ENCODE measurements at regions not wholly inside any gene's neighbourhood (a gene's known extent, or its start where the extent isn't known, plus 50 kb on each side); places are given as distances from the start of the nearest gene placed in this dataset.

DNA sequence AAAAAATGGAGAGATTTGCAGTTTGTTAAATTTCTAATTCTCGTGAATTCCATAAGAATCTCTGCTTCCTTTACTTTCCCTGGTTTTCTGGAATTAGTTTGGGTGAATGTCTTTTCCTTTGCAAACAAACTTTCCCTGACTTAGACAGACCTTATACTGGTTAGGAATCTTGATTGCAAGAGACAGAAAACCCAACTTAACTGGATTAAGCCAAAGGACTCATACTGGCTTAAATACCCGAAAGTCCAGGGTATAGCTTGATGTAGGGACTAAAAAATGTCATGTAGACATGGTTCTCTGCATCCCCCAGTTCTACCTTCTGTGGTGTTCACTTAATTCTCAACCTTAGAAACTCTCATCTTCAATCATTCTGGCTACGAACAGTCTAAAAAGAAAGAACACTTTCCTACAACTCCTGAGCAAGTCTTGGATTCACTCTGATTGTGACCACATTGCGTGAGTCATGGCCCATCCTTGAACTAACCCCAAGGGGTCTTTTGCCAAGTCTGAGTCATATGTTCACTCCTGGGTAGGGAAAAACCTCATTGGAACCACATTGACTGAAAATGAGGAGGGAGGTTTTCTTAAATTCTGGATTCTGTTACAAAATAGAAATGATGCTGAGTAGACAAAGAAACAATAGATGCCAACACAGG is 136.0 kb upstream of the DAZL start:
- BruUV-seq (replicated peaks) = no TSS peak

DNA sequence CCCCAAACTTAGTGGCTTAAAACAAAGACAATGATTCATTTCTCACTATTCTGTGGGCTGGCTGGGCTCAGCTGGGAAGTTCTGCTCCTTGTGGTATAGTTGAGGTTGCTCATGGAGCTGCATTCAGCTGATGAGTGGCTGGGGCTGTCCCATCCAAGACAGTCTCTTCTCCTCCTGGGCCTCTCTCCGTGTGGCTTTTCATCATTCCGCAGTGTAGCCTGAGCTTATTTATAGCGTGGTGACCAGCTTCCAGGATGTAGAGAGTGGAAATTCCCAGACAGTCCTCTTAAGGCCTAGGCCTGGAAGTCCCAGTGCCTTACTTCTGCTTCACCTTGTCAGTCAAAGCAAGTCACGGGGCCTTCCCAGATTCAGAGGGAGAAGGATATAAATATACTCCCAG is 136.7 kb upstream of the DAZL start:
- TF ChIP-seq, protein P1, sequence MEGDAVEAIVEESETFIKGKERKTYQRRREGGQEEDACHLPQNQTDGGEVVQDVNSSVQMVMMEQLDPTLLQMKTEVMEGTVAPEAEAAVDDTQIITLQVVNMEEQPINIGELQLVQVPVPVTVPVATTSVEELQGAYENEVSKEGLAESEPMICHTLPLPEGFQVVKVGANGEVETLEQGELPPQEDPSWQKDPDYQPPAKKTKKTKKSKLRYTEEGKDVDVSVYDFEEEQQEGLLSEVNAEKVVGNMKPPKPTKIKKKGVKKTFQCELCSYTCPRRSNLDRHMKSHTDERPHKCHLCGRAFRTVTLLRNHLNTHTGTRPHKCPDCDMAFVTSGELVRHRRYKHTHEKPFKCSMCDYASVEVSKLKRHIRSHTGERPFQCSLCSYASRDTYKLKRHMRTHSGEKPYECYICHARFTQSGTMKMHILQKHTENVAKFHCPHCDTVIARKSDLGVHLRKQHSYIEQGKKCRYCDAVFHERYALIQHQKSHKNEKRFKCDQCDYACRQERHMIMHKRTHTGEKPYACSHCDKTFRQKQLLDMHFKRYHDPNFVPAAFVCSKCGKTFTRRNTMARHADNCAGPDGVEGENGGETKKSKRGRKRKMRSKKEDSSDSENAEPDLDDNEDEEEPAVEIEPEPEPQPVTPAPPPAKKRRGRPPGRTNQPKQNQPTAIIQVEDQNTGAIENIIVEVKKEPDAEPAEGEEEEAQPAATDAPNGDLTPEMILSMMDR (IDR thresholded peaks at IDR 0.05) = no peak
- TF ChIP-seq, protein P2, sequence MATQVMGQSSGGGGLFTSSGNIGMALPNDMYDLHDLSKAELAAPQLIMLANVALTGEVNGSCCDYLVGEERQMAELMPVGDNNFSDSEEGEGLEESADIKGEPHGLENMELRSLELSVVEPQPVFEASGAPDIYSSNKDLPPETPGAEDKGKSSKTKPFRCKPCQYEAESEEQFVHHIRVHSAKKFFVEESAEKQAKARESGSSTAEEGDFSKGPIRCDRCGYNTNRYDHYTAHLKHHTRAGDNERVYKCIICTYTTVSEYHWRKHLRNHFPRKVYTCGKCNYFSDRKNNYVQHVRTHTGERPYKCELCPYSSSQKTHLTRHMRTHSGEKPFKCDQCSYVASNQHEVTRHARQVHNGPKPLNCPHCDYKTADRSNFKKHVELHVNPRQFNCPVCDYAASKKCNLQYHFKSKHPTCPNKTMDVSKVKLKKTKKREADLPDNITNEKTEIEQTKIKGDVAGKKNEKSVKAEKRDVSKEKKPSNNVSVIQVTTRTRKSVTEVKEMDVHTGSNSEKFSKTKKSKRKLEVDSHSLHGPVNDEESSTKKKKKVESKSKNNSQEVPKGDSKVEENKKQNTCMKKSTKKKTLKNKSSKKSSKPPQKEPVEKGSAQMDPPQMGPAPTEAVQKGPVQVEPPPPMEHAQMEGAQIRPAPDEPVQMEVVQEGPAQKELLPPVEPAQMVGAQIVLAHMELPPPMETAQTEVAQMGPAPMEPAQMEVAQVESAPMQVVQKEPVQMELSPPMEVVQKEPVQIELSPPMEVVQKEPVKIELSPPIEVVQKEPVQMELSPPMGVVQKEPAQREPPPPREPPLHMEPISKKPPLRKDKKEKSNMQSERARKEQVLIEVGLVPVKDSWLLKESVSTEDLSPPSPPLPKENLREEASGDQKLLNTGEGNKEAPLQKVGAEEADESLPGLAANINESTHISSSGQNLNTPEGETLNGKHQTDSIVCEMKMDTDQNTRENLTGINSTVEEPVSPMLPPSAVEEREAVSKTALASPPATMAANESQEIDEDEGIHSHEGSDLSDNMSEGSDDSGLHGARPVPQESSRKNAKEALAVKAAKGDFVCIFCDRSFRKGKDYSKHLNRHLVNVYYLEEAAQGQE (IDR thresholded peaks at IDR 0.05; ENCODE audit: insufficient read depth in 1 of 2, low read depth in 2 of 2, low read length in 1 of 2) = no peak
- TF ChIP-seq SIN3A (IDR thresholded peaks at IDR 0.05; ENCODE audit: borderline replicate concordance, insufficient read depth, low read depth, low read length) = no peak
- Histone ChIP-seq H3K4me1 (ENCODE audit: control insufficient read depth, insufficient read depth, low read length) (no peaks in the 10 kb centered on the region), H3K27me3 (ENCODE audit: control insufficient read depth, insufficient read depth, low read length) (no peaks in the 10 kb centered on the region), H3K9me3 (ENCODE audit: control insufficient read depth, insufficient read depth, low read depth, low read length) (no peaks in the 10 kb centered on the region), H3K36me3 (ENCODE audit: control insufficient read depth, insufficient read depth, low read length) (no peaks in the 10 kb centered on the region), H3K27ac (ENCODE audit: low read length) (no peak overlapping the region), H3K4me3 (ENCODE audit: low read depth in 2 of 2, low read length in 2 of 2) (no peak overlapping the region)
- ATAC-seq (no peak), DNase-seq (ENCODE audit: low read depth, low spot score) (no peak)
- ChIA-PET CTCF (no interaction called here), POLR2A (no interaction called here)
- intact Hi-C loops (cut with micrococcal nuclease; ENCODE audit: unreplicated experiment) = no loop called here
- in situ Hi-C loops (cut with HindIII; ENCODE audit: low pct_unique_long_range_greater_than_20kb, low sequenced_read_pairs) = no loop called here
- no TSS peak for BruUV-seq (replicated peaks)

More for the DNA sequence above, 136.0 kb upstream of the DAZL start:
- ATAC-seq = no peak
- H3K4me1 ChIP-seq (ENCODE audit: control insufficient read depth, insufficient read depth, low read length) = no peaks in the 10 kb centered on the region
- ChIA-PET CTCF (no interaction called here), POLR2A (no interaction called here)
- in situ Hi-C loops (cut with HindIII; ENCODE audit: low pct_unique_long_range_greater_than_20kb, low sequenced_read_pairs) = no loop called here
- no peaks in the 10 kb centered on the region for H3K36me3 ChIP-seq (ENCODE audit: control insufficient read depth, insufficient read depth, low read length)
- H3K27me3 ChIP-seq (ENCODE audit: control insufficient read depth, insufficient read depth, low read length) = no peaks in the 10 kb centered on the region
- H3K9me3 ChIP-seq (ENCODE audit: control insufficient read depth, insufficient read depth, low read depth, low read length) = no peaks in the 10 kb centered on the region
- TF ChIP-seq POLR2AphosphoS5 (IDR thresholded peaks at IDR 0.05; ENCODE audit: low read depth, low read length) (no peak), TCF7L2 (IDR thresholded peaks at IDR 0.05; ENCODE audit: low read depth, low read length) (no peak), SIN3A (IDR thresholded peaks at IDR 0.05; ENCODE audit: borderline replicate concordance, insufficient read depth, low read depth, low read length) (no peak)
- TF ChIP-seq, protein P2 (IDR thresholded peaks at IDR 0.05; ENCODE audit: insufficient read depth in 1 of 2, low read depth in 2 of 2, low read length in 1 of 2) = no peak
- TF ChIP-seq, protein P1 (IDR thresholded peaks at IDR 0.05) = no peak
- H3K27ac ChIP-seq (ENCODE audit: low read length) = no peak overlapping the region
- H3K4me3 ChIP-seq (ENCODE audit: low read depth in 2 of 2, low read length in 2 of 2) = no peak overlapping the region
- no peak for DNase-seq (ENCODE audit: low read depth, low spot score)
- intact Hi-C loops (cut with micrococcal nuclease; ENCODE audit: unreplicated experiment) = no loop called here

All from Panc1 (cell line).